ENCODE measurements at regions not wholly inside any gene's neighbourhood (a gene's known extent, or its start where the extent isn't known, plus 50 kb on each side); places are given as distances from the start of the nearest gene placed in this dataset.

- no peak overlapping the region for H3K4me3 ChIP-seq (ENCODE audit: low read depth in 1 of 3, low read length in 3 of 3)
- no peak overlapping the region for H3K27ac ChIP-seq (ENCODE audit: low read depth in 1 of 2, low read length in 2 of 2)
- peaks cover 0 to 6% (median 5%) of the 10 kb centered on the region in 4 donors for H3K4me1 ChIP-seq (ENCODE audit: control insufficient read depth in 4 of 4, insufficient read depth in 4 of 4, low read length in 3 of 4)
- H3K9ac ChIP-seq (ENCODE audit: low read depth in 1 of 2, low read length in 2 of 2): no peak overlapping the region
- no peaks in the 10 kb centered on the region for H3K9me3 ChIP-seq (ENCODE audit: control insufficient read depth in 4 of 4, low read length in 3 of 4)
- DNase-seq (ENCODE audit: low spot score): no peak
- H3K27me3 ChIP-seq (ENCODE audit: control insufficient read depth in 4 of 4, insufficient read depth in 4 of 4, low read length in 3 of 4): no peaks in the 10 kb centered on the region
- 85% methylated on average over 4 of the region's 4 CpGs for WGBS
- TF ChIP-seq HNF4A (conservative IDR thresholded peaks at IDR 0.05): no peak
- no peak for TF ChIP-seq REST (IDR thresholded peaks at IDR 0.05)
- TF ChIP-seq MAX (IDR thresholded peaks at IDR 0.05): no peak
- no peak for TF ChIP-seq ZBTB33 (IDR thresholded peaks at IDR 0.05)
- no peak for TF ChIP-seq RAD21 (IDR thresholded peaks at IDR 0.05)
- no peak for TF ChIP-seq YY1 (IDR thresholded peaks at IDR 0.05)
- TF ChIP-seq JUND (IDR thresholded peaks at IDR 0.05): no peak
- TF ChIP-seq EGR1 (IDR thresholded peaks at IDR 0.05; ENCODE audit: low read depth in 2 of 2): no peak
- no peak for TF ChIP-seq GABPA (IDR thresholded peaks at IDR 0.05 in 1 of 2, conservative IDR thresholded peaks at IDR 0.05 in 1 of 2)
- no peak for TF ChIP-seq RXRA (IDR thresholded peaks at IDR 0.05)
- TF ChIP-seq FOXA2 (IDR thresholded peaks at IDR 0.05): no peak
- no peak for TF ChIP-seq ATF3 (IDR thresholded peaks at IDR 0.05)
- no peak for TF ChIP-seq SP1 (IDR thresholded peaks at IDR 0.05)
- TF ChIP-seq CTCF (IDR thresholded peaks at IDR 0.05; ENCODE audit: low read depth, low read length, missing input control): no peak
- no peak for TF ChIP-seq TAF1 (conservative IDR thresholded peaks at IDR 0.05)
- no peak for TF ChIP-seq NR2F2 (IDR thresholded peaks at IDR 0.05)
- TF ChIP-seq FOXA1 (IDR thresholded peaks at IDR 0.05): no peak
- H3K36me3 ChIP-seq (ENCODE audit: control insufficient read depth in 4 of 4, insufficient read depth in 3 of 4, low read depth in 1 of 4, low read length in 3 of 4): no peaks in the 10 kb centered on the region
Measured at GRCh38 chr12:67459578-67459977, 189.0 kb upstream of the DYRK2 start.

- no peaks in the 10 kb centered on the region for H3K36me3 ChIP-seq (ENCODE audit: control insufficient read depth in 4 of 4, insufficient read depth in 3 of 4, low read depth in 1 of 4, low read length in 3 of 4)
- no peak overlapping the region for H3K4me3 ChIP-seq (ENCODE audit: low read depth in 1 of 3, low read length in 3 of 3)
- WGBS: 81% methylated on average over 6 of the region's 6 CpGs
- no peaks in the 10 kb centered on the region for H3K9me3 ChIP-seq (ENCODE audit: control insufficient read depth in 4 of 4, low read length in 3 of 4)
- DNase-seq (ENCODE audit: low spot score): no peak
- TF ChIP-seq GABPA (IDR thresholded peaks at IDR 0.05 in 1 of 2, conservative IDR thresholded peaks at IDR 0.05 in 1 of 2) (no peak), FOXA2 (IDR thresholded peaks at IDR 0.05) (no peak), HNF4A (conservative IDR thresholded peaks at IDR 0.05) (no peak), MAX (IDR thresholded peaks at IDR 0.05) (no peak), YY1 (IDR thresholded peaks at IDR 0.05) (no peak)
- H3K9ac ChIP-seq (ENCODE audit: low read depth in 1 of 2, low read length in 2 of 2): no peak overlapping the region
- no peak overlapping the region for H3K27ac ChIP-seq (ENCODE audit: low read depth in 1 of 2, low read length in 2 of 2)
- no peaks in the 10 kb centered on the region for H3K27me3 ChIP-seq (ENCODE audit: control insufficient read depth in 4 of 4, insufficient read depth in 4 of 4, low read length in 3 of 4)
- peaks cover 0 to 5% (median 4%) of the 10 kb centered on the region in 4 donors for H3K4me1 ChIP-seq (ENCODE audit: control insufficient read depth in 4 of 4, insufficient read depth in 4 of 4, low read length in 3 of 4)
Measured at GRCh38 chr12:67460388-67460787, 188.2 kb upstream of the DYRK2 start.
